HG03280 (cell line): ENCODE measurements at regions not wholly inside any gene's neighbourhood (a gene's known extent, or its start where the extent isn't known, plus 50 kb on each side); places are given as distances from the start of the nearest gene placed in this dataset.
"Not testable (repeated sequence)": the region's sequence is repeated elsewhere in the genome, so short reads cannot be mapped to it uniquely, and the experiment has no call there.

Source experiments
- ATAC-seq: cut with Tn5 transposase; IDR thresholded peaks from one replicate; pipeline ENCODE4 v1.9.1; 2021; ENCODE audit warnings: mild to moderate bottlenecking, moderate library complexity; ENCODE audit not compliant: unreplicated experiment

- no peak for ATAC-seq
These were observed 722.2 kb downstream of the MATN1 start for GRCh38 chr1:30001011-30001731.

- ATAC-seq = no peak
These were observed 723.1 kb downstream of the MATN1 start for GRCh38 chr1:30000266-30000665.

- no peak for ATAC-seq
These were observed 723.8 kb downstream of the MATN1 start for GRCh38 chr1:29999595-29999994.

DNA sequence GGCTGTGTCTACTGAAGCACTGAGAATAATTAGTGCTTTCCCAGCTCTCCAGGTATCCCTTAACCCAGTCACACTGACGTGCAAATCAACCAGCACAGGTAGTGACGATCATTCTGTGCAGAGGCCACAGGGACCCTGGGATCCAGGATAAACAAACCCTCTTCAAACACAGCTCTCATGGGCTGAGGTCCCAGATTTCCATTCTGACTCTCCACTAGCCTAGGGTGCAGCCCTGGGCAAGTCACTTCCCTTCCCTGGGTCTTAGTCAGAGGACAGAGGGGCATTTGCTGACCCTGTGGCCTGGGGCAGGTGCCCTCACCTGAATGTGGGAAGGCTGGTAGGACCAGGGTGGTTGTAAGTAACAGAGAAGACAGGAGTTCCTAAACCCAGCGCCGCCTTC lies 724.7 kb downstream of the MATN1 start:
- ATAC-seq = no peak

- ATAC-seq = not testable (repeated sequence)
These were observed 725.6 kb downstream of the MATN1 start for GRCh38 chr1:29997818-29998217.

- ATAC-seq = no peak
These were observed 729.4 kb downstream of the MATN1 start for GRCh38 chr1:29993950-29994349.

- ATAC-seq = no peak
These were observed 731.6 kb downstream of the MATN1 start for GRCh38 chr1:29991815-29992214.

- ATAC-seq = no peak
These were observed 732.4 kb downstream of the MATN1 start for GRCh38 chr1:29991025-29991424.

GRCh38 chr1:29990304-29990703 lies 733.1 kb downstream of the MATN1 start:
- no peak for ATAC-seq

DNA sequence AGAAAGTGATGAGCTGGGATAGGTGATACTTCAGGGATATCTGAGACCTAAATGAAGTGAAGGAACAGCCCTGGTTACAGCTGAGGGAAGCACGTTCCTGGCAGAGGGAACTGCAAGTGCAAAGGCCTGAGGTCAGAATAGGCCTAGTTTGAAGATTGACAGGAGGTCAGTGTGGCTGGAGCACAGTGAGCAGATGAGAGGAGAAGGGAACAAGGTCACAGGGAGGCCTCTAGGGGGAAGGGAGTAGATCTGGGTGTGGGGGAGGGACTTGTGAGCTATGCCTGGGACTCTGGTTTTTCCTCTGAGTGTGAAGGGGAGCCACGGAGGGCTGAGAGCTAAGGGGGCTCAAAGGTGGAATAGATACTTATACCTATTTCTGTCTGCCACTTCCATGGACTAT lies 736.4 kb downstream of the MATN1 start:
- ATAC-seq = no peak

DNA sequence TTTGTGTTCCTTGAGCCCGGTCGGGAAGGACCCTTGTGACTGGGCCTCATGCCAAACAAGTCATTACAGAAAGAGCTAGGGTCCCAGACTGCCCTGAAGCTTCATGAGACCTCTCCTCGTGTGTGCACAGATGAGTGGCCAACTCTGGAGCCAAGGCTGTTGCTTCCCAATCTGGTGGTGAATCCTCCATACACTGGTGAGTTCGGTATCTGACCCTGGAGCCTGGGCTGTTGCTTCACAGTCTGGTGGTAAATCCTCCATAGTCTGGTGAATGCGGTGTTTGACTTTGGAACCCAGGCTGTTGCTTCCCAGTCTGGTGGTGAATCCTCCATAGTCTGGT lies 737.8 kb downstream of the MATN1 start:
- no peak for ATAC-seq

- ATAC-seq = no peak
These were observed 738.4 kb downstream of the MATN1 start for GRCh38 chr1:29984862-29985605.

DNA sequence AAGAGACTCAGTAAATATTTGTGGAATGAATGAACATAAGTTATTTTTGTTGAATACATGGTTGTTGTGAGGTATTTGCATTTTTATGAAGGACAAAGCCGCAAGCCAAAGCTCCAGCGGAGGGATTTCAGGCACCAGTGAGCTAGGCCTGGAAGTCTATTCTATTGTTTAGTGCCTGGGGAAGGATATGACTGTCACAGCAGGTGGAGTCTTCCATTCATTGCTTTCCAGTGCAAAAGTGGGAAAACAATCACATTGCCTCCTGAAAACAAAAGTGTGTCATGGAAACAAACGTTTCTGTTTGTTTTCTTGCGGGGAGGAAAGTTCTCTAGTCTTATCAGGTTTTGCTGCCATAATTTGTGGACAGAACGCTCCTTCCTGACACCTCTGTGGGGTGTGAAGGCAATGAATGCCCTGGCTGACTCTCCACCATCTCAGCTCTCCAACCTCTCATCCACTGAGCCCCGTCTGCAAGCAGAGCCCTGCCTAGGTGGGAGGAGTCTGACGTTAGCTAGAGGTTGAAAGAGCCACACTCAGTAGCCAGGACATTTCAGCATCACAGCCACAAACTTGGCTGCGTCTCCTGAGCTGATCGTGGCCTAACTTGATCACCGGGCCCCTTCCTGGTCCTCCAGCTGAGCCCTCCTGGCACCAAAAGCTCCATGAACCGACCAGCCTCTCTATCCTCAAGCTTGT lies 739.1 kb downstream of the MATN1 start:
- ATAC-seq = no peak

DNA sequence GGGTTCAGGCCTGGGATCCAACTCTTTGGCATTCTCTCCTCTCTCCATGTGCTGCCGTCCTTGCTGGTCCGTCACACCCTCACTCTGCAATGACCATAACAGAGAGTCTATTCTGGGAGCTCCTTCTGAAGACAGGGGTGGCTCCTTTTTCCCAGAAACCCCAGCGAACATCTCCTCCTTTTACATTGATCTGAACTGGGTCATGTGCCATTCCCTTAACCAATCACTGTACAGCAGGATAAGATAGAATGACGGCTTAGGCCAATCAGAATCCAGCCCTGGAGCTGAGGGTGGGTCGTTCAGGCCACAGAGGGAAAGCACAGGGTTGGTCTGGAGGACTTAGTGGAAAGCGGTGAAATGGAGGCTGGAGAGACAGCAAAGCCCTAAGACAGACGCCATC lies 740.1 kb downstream of the MATN1 start:
- ATAC-seq = no peak

GRCh38 chr1:29981586-29982239 lies 741.7 kb downstream of the MATN1 start:
- ATAC-seq = no peak

DNA sequence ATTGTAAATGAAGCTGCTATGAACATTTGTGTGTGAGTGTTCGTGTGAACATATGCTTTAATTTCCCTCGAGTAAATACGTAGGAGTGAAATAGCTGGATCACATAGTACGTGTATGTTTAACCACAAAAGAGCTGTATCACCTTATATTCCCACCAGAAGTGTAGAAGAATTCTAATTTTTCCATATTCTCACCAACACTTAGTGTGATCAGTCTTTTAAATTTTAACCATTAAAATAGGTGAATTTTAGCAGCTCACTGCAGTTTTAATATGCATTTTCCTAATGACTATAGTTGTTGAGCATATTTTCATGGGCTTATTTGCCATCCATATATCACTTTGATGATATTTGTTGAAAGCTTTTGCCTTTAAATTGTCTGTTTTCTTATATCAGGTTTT lies 741.2 kb downstream of the PTPRU start:
- ATAC-seq = no peak

- no peak for ATAC-seq
These were observed 738.8 kb downstream of the PTPRU start for GRCh38 chr1:29975036-29975694.

DNA sequence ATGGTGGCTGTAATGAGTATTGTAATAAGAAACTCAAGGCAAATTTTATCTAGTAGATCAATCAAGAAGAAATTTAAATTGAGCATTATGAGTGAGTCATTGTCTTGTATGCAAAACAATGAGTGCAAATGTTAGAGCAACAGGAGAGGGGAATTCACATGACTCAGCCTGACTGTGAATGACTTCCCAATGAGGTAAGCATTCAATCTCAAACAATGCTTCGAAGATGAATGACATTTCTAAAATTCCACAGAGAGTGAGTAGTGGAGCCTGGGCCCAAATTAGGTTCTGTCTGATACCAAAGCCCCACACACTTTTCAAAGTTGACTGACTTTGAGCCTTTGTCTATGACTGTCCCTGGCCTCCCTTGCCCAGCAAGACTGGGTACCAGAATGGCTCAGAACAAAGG lies 738.0 kb downstream of the PTPRU start:
- no peak for ATAC-seq

- ATAC-seq = no peak
These were observed 737.1 kb downstream of the PTPRU start for GRCh38 chr1:29973406-29973805.

- no peak for ATAC-seq
These were observed 736.2 kb downstream of the PTPRU start for GRCh38 chr1:29972421-29973053.

DNA sequence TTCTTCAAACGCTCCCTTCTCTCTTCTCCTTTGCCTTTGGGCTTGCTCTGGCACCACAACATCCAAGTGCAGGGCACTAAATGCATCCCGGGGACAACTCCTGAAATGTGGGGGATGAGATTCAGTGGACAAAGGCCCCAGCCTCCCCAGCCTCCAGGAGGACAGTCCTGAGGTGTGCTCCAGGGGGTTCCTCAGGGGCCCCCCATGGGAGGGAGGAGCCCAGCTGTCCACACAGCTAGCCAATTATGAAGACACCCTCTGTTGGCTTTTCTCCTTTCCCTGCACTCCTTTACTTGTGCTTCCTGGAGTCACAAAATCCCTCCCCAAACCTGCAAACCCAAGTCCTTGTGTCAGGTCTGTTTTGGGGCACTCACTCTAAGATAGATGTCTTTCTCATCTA lies 735.4 kb downstream of the PTPRU start:
- no peak for ATAC-seq
